ENCODE measurements at regions not wholly inside any gene's neighbourhood (a gene's known extent, or its start where the extent isn't known, plus 50 kb on each side); places are given as distances from the start of the nearest gene placed in this dataset.

DNA sequence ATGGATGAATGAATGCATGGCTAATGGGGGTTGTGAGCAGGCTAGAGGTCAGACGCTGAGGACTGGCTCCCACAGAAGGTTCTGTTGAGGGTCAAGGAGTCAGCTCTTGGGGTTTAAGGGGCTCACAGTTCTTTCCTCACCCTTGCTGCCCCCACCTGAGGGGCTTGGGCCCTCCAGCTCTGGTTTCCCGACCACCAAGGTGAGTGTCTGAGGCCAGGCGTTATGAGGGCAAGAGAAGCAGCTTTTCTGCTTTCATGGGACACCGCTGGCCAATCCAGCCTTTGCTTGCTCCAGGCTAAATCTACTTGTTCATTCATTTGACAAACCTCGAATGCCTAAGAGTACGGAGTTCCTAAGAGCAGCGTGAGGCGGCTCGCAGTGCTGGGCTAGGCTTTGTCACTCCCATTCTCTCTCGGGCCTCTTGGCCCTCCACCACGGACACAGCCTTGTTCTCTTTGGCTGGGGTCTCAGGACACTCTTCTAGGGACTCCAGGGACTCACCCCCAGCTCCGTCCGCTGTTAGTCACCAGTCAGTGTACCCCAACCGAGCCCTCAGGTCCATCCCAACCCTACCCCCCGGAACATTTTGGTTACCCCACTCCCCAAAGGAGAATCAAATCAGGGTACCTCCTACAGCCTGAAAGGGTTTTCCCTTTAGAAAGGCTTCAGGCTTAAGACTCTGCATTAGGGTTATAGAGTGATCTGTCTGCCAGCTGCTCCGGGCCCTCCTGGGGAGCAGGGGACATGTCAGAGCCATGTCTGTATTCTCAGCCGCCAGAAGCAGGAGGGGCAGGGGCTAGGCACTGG, 210.1 kb upstream of the MVB12B start:
- Histone ChIP-seq H3K27me3 (no peaks in the 10 kb centered on the region; the same call in 1 of the 2 replicates), H3K4me1 (no peaks in the 10 kb centered on the region), H3K4me3 (no peak overlapping the region), H3K27ac (no peak overlapping the region), H3K9me3 (replicated peaks) (no peaks in the 10 kb centered on the region), H3K36me3 (no peaks in the 10 kb centered on the region)
- no peak for DNase-seq

DNA sequence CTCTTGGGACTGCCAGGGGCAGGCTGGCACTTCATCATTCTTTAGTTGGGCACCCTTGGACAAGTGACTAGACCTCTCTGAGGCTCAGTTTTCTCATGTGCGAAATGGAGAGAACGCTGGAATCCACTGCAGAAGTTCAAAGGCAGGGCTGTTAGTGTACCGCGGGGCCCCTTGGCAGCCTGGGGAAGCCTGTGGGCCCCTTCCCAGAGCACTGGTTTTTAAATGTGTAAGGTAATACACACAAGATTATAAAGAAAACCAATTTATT, 209.5 kb upstream of the MVB12B start:
- DNase-seq, result no peak
- no peaks in the 10 kb centered on the region; the same call in 1 of the 2 replicates for H3K27me3 ChIP-seq
- no peaks in the 10 kb centered on the region for H3K9me3 ChIP-seq (replicated peaks)
- no peak overlapping the region for H3K4me3 ChIP-seq
- H3K4me1 ChIP-seq, result no peaks in the 10 kb centered on the region
- no peak overlapping the region for H3K27ac ChIP-seq
- H3K36me3 ChIP-seq, result no peaks in the 10 kb centered on the region

DNA sequence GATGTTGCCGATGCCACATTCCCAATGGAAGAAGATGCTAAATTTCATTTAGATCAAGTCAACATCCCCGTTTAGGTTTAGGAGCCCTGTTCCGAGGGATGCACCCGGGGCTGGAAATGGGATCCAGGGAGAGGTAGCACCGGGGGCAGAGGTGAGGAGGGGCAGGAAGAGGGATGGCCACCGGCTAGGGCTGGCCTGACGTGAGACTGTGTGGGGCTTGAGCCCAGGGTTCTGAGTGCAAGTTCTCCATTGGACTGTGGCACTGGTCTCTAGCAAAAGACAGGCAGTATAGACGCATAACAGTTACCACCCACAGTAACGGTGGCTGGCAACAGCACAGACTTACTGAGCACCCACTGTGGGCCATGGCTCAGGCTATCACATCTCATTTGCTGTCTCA, 209.0 kb upstream of the MVB12B start:
- no peaks in the 10 kb centered on the region for H3K4me1 ChIP-seq
- H3K27me3 ChIP-seq, result no peaks in the 10 kb centered on the region; the same call in 1 of the 2 replicates
- no peak overlapping the region for H3K27ac ChIP-seq
- no peak for DNase-seq
- no peak overlapping the region for H3K4me3 ChIP-seq
- no peaks in the 10 kb centered on the region for H3K36me3 ChIP-seq
- H3K9me3 ChIP-seq (replicated peaks), result no peaks in the 10 kb centered on the region

GRCh38 chr9:126119731-126120130, 206.9 kb upstream of the MVB12B start:
- H3K27me3 ChIP-seq, result no peaks in the 10 kb centered on the region; the same call in 1 of the 2 replicates
- DNase-seq, result no peak
- no peaks in the 10 kb centered on the region for H3K36me3 ChIP-seq
- H3K4me3 ChIP-seq, result no peak overlapping the region
- H3K27ac ChIP-seq, result no peak overlapping the region
- H3K4me1 ChIP-seq, result no peaks in the 10 kb centered on the region
- H3K9me3 ChIP-seq (replicated peaks), result no peaks in the 10 kb centered on the region

DNA sequence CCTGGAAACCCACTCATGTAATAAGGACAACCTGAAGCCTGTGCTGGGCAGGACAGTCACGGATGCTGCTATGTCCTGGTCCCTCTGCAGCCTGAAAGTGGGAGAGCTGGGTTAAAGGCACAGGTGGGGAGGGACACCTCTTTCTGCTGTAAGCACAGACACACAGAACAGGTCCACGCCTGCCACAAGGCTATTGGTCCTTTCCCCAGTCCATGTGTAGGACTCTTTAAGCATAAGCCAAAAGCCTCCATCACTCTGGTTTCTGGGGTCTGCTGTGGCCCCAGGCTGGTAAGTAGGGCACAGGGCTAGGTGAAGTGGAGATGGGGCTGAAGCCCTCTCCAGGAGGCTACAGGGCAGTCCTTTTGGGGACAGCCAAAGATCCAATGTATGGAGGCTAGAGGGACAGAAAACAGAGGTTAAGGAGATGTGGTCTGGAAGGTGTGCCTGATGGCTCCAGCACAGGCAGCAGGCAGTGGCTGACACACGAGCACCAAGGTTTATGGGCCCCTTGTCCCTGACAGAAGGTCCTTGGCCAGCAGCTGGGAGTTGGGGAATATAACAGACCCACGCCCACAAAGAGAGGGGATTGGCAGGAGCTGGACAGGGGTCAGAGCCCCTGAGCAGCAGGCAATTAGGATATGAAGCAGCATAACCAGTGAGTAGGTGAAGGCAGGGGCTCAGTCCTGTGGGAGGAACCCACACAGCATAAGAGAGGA, 203.6 kb upstream of the MVB12B start:
- no peak overlapping the region for H3K27ac ChIP-seq

DNA sequence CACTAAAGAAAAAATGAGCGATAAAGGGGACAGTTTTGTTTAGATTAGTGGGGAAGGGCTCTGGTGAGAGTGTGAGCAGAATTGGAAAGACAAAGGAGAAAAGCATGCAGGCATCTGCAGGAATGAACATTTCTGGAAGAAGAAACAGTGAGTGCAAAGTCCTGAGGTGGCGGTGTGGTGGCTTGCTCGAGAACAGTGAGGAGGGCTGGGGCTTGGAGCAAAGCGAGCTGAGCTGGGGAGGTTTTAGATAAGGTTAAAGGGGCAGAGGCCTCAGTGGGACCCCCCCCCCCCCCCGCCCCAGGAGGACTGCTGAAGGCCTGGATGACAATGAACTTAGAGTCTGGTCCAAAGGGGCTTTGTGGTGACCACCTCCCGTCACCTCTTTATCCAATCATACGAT, 202.7 kb upstream of the MVB12B start:
- no peak for DNase-seq
- no peak overlapping the region for H3K27ac ChIP-seq
- H3K27me3 ChIP-seq, result no peaks in the 10 kb centered on the region

More for the DNA sequence above, 203.6 kb upstream of the MVB12B start:
- Histone ChIP-seq H3K4me3 (no peak overlapping the region), H3K36me3 (no peaks in the 10 kb centered on the region), H3K27me3 (no peaks in the 10 kb centered on the region), H3K4me1 (no peaks in the 10 kb centered on the region), H3K9me3 (replicated peaks) (no peaks in the 10 kb centered on the region)
- DNase-seq, result no peak

GRCh38 chr9:126125177-126125576, 201.5 kb upstream of the MVB12B start:
- Histone ChIP-seq H3K27me3 (no peaks in the 10 kb centered on the region), H3K9me3 (replicated peaks) (no peaks in the 10 kb centered on the region), H3K4me1 (no peaks in the 10 kb centered on the region), H3K36me3 (no peaks in the 10 kb centered on the region), H3K27ac (no peak overlapping the region), H3K4me3 (no peak overlapping the region)
- DNase-seq, result no peak

More for the DNA sequence above, 202.7 kb upstream of the MVB12B start:
- no peak overlapping the region for H3K4me3 ChIP-seq
- no peaks in the 10 kb centered on the region for H3K36me3 ChIP-seq
- no peaks in the 10 kb centered on the region for H3K4me1 ChIP-seq
- no peaks in the 10 kb centered on the region for H3K9me3 ChIP-seq (replicated peaks)

- Histone ChIP-seq H3K9me3 (replicated peaks) (no peaks in the 10 kb centered on the region), H3K27ac (no peak overlapping the region), H3K4me1 (no peaks in the 10 kb centered on the region), H3K36me3 (no peaks in the 10 kb centered on the region), H3K4me3 (no peak overlapping the region), H3K27me3 (no peaks in the 10 kb centered on the region)
- no peak for DNase-seq
Observed at GRCh38 chr9:126125577-126125976, 201.1 kb upstream of the MVB12B start.

GRCh38 chr9:126125992-126126409, 200.6 kb upstream of the MVB12B start:
- H3K9me3 ChIP-seq (replicated peaks), result no peaks in the 10 kb centered on the region
- no peaks in the 10 kb centered on the region for H3K36me3 ChIP-seq
- DNase-seq, result no peak
- H3K27me3 ChIP-seq, result no peaks in the 10 kb centered on the region
- H3K4me1 ChIP-seq, result no peaks in the 10 kb centered on the region
- no peak overlapping the region for H3K4me3 ChIP-seq
- H3K27ac ChIP-seq, result no peak overlapping the region

- Histone ChIP-seq H3K36me3 (no peaks in the 10 kb centered on the region), H3K27me3 (no peaks in the 10 kb centered on the region), H3K9me3 (replicated peaks) (no peaks in the 10 kb centered on the region), H3K4me3 (no peak overlapping the region), H3K27ac (no peak overlapping the region), H3K4me1 (no peaks in the 10 kb centered on the region)
- DNase-seq, result no peak
Observed at GRCh38 chr9:126126807-126127206, 199.8 kb upstream of the MVB12B start.

DNA sequence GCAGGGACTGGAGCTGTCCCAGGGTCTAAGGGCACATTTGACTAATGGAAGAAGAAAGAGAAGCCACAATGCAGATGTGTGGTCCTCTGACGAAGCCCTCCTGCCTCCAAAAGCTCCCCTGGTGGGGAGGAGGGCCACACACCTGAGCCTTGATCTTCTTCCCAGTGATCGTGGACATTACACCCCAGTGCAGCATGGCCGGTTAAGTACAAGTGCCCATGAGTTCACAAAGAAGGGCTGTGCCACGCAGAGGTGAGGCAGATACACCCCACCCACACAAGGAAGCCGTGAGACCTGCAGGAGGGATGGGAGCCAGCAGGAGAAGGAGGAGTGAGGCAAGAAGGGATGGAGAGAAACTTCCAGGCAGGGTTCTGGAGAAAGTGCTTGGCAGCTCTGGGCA, 199.0 kb upstream of the MVB12B start:
- no peaks in the 10 kb centered on the region for H3K36me3 ChIP-seq
- H3K27me3 ChIP-seq, result no peaks in the 10 kb centered on the region

DNA sequence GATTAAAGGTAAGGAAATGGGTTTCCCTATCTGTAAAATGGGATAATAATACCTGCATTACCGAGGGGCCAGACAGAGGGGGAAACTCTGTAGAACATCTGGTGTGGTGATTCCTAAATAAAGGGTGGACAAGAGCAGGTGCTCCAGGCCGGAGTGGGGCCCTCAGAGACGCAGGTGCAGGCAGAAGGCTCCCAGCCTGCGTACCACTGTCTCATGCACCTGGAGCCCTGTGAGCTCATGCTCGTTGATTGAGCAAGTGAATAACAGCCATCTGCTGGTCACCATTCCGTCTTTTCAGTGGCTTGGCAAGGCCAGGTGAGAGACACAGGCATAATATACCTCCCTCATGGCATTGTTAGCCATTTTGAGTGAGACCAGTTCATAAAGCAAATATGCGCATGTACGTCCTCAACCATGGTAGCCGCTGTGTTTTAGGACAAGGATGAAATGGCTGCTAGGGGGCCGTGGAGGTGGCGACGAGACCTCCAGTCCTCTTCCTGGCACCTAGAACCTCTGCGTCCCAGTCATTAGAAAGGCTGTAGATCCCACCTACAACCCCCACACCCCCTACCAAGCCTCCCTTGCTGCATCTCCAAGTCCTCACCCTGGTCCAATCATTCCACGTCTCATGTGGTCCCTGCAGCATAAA, 198.0 kb upstream of the MVB12B start:
- no peaks in the 10 kb centered on the region; the same call in 1 of the 2 replicates for H3K9me3 ChIP-seq (replicated peaks)
- no peak overlapping the region for H3K27ac ChIP-seq
- DNase-seq, result no peak
- H3K36me3 ChIP-seq, result no peaks in the 10 kb centered on the region
- no peak overlapping the region for H3K4me3 ChIP-seq
- no peaks in the 10 kb centered on the region for H3K4me1 ChIP-seq
- no peaks in the 10 kb centered on the region for H3K27me3 ChIP-seq

More for the DNA sequence above, 199.0 kb upstream of the MVB12B start:
- no peak for DNase-seq
- Histone ChIP-seq H3K4me3 (no peak overlapping the region), H3K27ac (no peak overlapping the region), H3K9me3 (replicated peaks) (no peaks in the 10 kb centered on the region; the same call in 1 of the 2 replicates), H3K4me1 (no peaks in the 10 kb centered on the region)

DNA sequence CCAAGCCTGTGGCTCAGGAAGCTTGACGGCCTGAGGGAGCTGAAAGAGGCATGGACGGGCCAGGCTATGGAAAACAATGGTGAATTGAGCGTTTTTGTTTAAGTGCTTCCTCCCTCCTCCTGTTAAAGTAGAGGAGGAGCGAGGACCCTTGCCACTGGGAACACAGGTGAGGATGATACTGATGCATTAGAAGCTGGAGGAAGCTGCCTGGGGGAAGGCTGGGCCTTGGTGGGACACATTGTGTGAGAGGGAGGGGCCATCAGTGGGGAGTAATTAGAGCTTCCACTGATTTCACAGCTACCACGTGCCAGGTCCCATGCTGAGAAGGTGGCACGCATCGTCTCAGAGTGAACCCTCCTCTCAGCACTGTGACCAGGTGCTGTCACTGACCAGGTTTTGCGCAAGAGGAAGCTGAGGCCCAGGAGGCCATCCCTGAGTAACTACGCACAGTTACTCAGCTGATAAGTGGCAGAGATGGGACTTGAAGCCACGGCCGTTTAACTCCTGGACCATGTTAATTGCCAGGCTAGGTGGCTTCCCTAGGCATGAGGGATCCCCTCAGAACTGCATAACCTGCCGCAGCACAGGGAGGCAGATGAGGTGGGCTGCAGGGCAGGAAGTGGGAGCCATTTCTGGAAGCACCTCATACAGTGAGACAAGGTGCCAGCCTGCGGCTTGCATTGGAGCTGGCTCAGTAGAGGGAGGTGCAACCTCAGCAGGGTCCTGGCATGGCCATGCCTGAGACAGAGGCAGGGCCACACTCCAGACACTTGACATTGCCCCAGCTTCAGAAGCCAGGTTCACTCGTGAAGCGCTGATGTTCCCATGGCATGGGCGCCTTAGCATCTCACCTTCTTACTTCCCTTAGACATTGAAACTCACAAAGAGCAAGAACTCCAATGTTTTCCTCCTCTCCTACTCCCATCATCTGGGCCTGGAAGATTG, 195.3 kb upstream of the MVB12B start:
- H3K4me1 ChIP-seq, result no peaks in the 10 kb centered on the region
- no peak overlapping the region for H3K4me3 ChIP-seq
- no peaks in the 10 kb centered on the region; the same call in 1 of the 2 replicates for H3K9me3 ChIP-seq (replicated peaks)
- no peak for DNase-seq
- H3K27me3 ChIP-seq, result no peaks in the 10 kb centered on the region
- H3K27ac ChIP-seq, result no peak overlapping the region
- no peaks in the 10 kb centered on the region for H3K36me3 ChIP-seq

GRCh38 chr9:126132746-126133145, 193.9 kb upstream of the MVB12B start:
- DNase-seq, result no peak
- no peaks in the 10 kb centered on the region for H3K36me3 ChIP-seq
- no peak overlapping the region for H3K27ac ChIP-seq
- no peaks in the 10 kb centered on the region; the same call in none of the 2 replicates for H3K9me3 ChIP-seq (replicated peaks)
- no peaks in the 10 kb centered on the region for H3K27me3 ChIP-seq
- H3K4me3 ChIP-seq, result no peak overlapping the region
- no peaks in the 10 kb centered on the region for H3K4me1 ChIP-seq

Measured in SJCRH30 (cell line).